Head of caudate nucleus (tissue), 42 donors: ENCODE measurements at regions not wholly inside any gene's neighbourhood (a gene's known extent, or its start where the extent isn't known, plus 50 kb on each side); places are given as distances from the start of the nearest gene placed in this dataset.

Source experiments
- DNase-seq, 42 donors: peaks; one replicate each; pipeline versions ENCODE4 v3.0.0 to v3.0.0-alpha.2; 2020 to 2021; ENCODE audit warnings: mixed read lengths in 7 of 42
- intact Hi-C: fragments of 100-400 bp; cut with DNase I; formaldehyde crosslinking; loops from one replicate; pipeline ENCODE4 v1.15.0; 2022

DNA sequence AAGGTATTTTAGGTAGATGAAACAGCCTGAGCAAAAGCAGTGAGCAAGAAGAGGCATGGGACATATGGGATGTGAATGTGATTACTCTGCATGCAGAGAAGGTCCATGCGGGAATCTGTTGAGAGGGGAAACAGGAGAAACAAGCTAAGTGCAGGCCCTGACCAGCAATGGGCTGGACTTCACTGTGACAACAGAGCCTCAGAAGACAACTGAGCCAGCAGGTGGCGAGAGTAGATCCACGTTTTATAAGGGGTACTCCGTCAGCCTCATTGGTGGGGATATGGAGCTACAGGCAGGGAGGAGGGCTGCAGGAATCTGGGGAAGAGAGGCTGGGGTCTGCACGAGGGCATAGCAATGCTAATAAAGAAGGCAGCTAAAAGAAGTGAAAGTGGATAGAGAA, 405.9 kb upstream of the LMCD1 start:
- DNase-seq, result no peak
- intact Hi-C loops, result no loop called here

GRCh38 chr3:8097690-8098089, 403.9 kb upstream of the LMCD1 start:
- intact Hi-C loops, result no loop called here

DNA sequence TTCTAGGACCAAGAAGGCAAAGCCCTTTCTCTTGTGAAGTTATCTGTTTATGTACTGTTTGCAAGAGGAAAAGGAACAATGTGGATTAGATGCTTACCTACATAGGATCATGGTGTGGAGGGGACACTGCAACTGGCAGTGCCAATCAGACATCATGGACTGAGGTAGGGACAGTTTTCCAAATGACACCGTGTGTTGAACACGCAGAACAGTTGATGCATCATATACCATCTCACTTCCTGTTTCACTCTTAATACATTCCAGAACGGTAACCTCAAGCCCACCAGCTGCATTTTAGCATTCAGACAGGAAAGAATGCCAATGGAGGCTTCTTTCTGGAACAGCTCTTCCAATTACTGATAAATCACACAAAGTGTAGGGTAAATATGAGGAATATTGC, 397.7 kb upstream of the LMCD1 start:
- DNase-seq, result no peak
- intact Hi-C loops, result no loop called here

More at GRCh38 chr3:8097690-8098089, 403.9 kb upstream of the LMCD1 start:
- DNase-seq, result no peak

DNA sequence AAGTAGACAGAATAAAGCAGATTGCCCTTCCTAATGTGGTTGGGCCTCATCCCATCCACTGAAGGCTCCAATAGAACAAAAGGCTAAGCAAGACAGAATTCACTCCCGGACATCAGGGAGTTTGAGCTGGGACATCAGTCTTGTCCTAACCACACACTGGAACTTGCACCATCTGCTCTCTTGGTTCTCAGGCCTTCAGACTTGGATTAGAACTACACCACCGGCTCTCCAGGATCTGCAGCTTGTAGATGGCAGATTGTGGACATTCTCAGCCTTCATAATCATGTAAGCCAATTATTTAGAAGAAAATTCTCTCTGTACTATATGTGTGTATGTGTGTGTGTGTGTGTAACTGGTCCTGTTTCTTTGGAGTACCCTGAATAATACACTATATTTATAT, 394.7 kb upstream of the LMCD1 start:
- DNase-seq, result no peak
- intact Hi-C loops, result no loop called here

DNA sequence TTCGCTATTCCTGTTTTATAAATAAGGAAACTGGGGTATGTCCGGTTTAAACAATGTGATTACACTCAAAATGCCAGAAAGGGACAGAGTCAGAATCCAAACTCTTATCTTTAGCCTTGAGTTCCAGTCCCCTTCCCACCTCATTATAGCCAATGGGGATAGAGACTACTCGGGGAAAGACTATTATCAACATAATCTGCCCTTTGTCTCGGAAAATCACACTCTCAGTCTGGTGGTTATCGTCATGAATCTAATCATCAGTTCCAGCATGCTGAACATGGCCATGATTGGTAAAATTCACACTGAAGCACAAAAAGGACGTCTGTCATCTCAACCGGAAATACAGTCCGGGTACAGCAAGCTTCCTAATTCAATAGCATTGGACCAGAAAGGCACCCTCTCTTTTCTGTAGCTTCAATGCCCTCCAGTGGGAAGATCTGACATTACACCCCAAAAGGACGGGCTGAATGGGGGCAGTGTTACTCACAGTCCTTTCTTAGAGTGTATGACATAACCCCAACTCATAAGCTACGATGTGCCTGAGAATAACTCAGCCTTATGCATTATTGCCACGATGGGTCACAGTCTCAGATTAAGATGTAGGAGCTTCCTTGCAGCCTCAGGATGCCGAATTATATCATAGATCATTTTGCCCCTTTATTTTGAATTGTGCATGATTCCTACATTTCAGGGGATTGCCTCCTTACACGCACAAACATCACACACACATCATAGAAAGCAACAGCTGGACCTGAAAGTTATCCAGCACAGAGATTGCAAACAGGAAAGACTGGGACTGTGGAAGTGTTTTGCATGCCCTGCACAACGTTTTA, 390.4 kb upstream of the LMCD1 start:
- peak in 41 of 42 donors; percentile 38 to 94 (median 80) for DNase-seq
- intact Hi-C loops, result loop anchor here (5.0 kb wide), 1 partner anchor 309 kb away; no protein-coding TSS in a partner anchor

GRCh38 chr3:8112587-8112986, 389.0 kb upstream of the LMCD1 start:
- intact Hi-C loops, result loop anchor here (5.0 kb wide), 1 partner anchor 310 kb away; no protein-coding TSS in a partner anchor
- DNase-seq, result no peak

DNA sequence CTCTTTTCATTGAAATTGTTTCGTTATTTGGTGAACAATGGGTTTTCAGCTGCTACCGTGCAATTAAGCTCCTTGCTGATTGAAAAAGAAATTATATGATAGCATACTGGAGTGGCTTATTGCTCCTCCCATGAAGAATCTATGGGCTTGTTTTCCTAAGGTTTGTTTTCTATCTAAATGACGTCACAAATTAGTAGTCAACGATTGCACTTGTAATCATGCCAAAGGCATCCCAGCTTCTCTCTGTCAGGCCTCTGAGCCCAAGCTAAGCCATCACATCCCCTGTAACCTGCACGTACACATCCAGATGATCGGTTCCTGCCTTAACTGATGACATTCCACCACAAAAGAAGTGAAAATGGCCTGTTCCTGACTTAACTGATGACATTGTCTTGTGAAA, 388.0 kb upstream of the LMCD1 start:
- intact Hi-C loops, result loop anchor here (5.0 kb wide), 1 partner anchor 311 kb away; no protein-coding TSS in a partner anchor
- DNase-seq, result no peak

DNA sequence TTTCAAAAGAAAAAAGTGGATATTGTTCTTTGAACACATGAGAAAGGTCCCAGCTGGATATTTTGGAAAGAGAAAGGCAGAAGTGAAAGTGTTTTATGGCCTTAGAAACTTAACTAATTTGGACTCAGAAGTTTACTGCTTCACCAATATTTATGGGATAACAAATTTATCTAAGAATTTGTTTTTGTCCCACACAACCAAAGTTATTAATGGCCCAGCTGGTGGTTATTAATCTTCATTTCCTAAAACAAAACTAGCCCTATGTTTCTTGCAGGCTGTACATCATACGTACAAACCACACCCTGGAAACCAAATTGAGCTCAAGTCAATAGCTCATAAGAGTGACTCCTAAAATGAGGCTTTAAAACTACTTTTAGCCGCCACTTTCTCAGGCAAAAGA, 372.9 kb upstream of the LMCD1 start:
- DNase-seq, result no peak
- intact Hi-C loops, result no loop called here

DNA sequence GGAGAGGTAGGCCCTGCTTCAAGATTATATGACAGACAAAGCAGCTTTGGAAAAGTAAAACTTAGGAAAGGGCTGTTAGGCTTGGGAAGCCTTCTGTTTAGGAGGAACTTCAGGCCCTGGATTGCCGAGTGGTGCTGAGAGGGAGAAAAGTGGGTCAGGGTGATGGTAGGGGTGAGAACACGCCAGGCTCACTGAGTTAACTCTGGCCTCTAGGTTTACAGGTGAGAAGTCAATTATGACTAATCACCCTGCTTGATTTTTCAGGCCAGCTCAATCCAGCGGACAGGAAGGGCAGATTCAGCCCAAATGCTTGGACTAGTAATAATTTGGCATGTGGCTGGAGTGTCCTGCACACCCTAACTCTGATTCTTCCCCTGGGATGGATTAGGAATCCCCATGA, 365.1 kb upstream of the LMCD1 start:
- intact Hi-C loops, result no loop called here
- no peak for DNase-seq

GRCh38 chr3:8143186-8143585, 358.4 kb upstream of the LMCD1 start:
- no peak for DNase-seq
- intact Hi-C loops, result no loop called here

DNA sequence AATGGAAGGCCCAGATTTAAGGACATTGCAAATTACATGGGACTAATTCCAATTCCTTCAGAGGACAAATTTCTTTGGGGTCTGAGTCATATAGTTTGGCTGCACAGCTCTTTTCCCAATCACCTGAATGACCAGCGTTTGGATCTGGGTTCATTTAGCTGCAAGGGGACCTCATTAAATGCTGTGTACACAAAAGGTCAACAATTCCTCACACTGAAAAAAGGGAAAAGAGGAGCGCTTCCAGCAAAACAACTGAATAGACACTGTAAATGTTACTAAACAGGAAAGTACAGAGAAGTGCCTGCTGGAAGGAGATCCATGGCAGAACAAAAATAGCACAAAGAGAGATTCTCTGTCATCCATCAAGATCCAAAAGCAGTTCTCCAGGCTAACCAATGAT, 356.0 kb upstream of the LMCD1 start:
- no peak for DNase-seq
- intact Hi-C loops, result no loop called here

GRCh38 chr3:8147711-8148110, 353.9 kb upstream of the LMCD1 start:
- intact Hi-C loops, result no loop called here
- DNase-seq, result no peak

GRCh38 chr3:8152821-8153418, 348.7 kb upstream of the LMCD1 start:
- no peak for DNase-seq
- intact Hi-C loops, result no loop called here

DNA sequence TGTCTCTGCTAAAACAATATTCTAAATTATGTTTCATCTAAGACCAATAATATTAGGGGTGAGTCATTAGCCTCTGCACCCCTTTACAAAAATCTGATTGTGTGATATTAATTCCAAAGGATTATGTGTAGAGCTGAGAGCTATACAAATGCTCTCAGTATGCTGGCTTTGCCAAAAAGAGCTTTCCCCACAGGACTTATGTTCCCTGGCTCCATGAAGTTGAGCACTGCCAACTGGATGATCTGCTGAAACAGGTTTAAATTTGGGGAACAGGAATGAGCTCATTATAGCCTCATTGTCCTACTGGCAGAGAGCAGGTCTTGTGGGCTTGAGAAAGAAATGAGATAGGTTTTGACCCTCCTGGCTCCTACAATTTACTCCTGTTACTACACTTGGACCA, 347.8 kb upstream of the LMCD1 start:
- intact Hi-C loops, result no loop called here
- DNase-seq, result no peak

- intact Hi-C loops, result no loop called here
- DNase-seq, result no peak
Measured at GRCh38 chr3:8154617-8155016, 347.0 kb upstream of the LMCD1 start.

GRCh38 chr3:8156138-8156537, 345.5 kb upstream of the LMCD1 start:
- no peak for DNase-seq
- intact Hi-C loops, result no loop called here

GRCh38 chr3:8156831-8157230, 344.8 kb upstream of the LMCD1 start:
- no peak for DNase-seq
- intact Hi-C loops, result no loop called here

DNA sequence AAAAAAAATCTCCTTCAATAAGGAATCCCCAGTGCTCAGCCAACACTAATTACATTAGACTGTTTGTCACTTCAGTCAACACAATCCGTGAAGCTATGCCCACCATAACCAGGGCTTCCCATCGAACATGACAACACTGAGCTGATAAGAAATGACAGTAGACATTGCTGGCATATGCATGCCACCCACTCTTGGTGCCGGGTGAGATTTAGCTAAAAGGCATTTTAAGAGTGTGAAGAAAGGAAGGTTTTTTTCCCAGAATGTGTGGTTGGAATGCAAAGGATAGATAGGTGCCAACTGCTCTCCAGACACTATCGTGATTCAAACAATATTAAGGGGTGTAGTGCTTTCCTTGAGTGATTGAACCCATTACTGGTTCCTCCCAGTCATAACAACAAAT, 344.0 kb upstream of the LMCD1 start:
- intact Hi-C loops, result no loop called here
- DNase-seq, result no peak

- intact Hi-C loops, result no loop called here
Measured at GRCh38 chr3:8164145-8164544, 337.5 kb upstream of the LMCD1 start.

GRCh38 chr3:8166014-8166413, 335.6 kb upstream of the LMCD1 start:
- no peak for DNase-seq
- intact Hi-C loops, result no loop called here

More at GRCh38 chr3:8164145-8164544, 337.5 kb upstream of the LMCD1 start:
- DNase-seq, result no peak

DNA sequence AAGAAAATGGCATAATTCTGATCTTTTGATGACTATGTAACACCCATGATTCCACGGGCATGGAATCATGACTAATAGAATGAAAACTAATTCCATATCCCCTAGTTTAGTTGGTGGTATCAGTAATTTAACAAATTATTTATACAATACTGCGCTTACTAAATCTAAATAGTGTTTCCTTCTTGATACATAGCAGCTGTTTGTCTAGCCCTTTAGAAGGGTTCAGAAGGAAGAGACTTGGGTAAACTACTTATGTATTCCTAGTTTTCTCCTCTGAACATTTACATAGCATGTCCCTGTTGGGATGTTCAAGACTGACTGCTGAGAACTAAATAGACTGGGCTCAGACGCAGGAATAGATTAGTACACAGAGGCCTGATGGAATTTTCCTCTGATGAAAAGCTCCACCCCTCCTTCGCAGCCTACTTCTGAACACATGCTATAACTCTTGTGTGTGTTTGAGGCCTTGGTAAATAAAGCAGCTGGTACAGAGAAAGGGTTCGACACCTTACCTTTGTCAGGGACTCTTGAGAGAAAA, 330.6 kb upstream of the LMCD1 start:
- DNase-seq, result no peak
- intact Hi-C loops, result no loop called here
